ENCODE measurements at regions not wholly inside any gene's neighbourhood (a gene's known extent, or its start where the extent isn't known, plus 50 kb on each side); places are given as distances from the start of the nearest gene placed in this dataset.
"Not testable (repeated sequence)": the region's sequence is repeated elsewhere in the genome, so short reads cannot be mapped to it uniquely, and the experiment has no call there.

- not testable (repeated sequence) for TF ChIP-seq CTCF, POLR2AphosphoS5 (IDR thresholded peaks at IDR 0.05)
These were observed 66.6 kb upstream of the GOLGA6L6 start for GRCh38 chr15:20608179-20608578.
